ENCODE measurements at regions not wholly inside any gene's neighbourhood (a gene's known extent, or its start where the extent isn't known, plus 50 kb on each side); places are given as distances from the start of the nearest gene placed in this dataset.

GRCh38 chr16:85183564-85183963, 71.3 kb upstream of the CIBAR2 start:
- Mint-ChIP-seq H3K4me3 (no peak overlapping the region), H3K9me3 (peaks cover 27% of the 10 kb centered on the region), H3K4me1 (ENCODE audit: low read depth) (peaks cover 30% of the 10 kb centered on the region), H3K27me3 (ENCODE audit: insufficient read depth) (peaks cover 4% of the 10 kb centered on the region), H3K27ac (no peak overlapping the region), H3K36me3 (ENCODE audit: low read depth) (peaks cover 33% of the 10 kb centered on the region)
- DNase-seq = no peak
- TF ChIP-seq CTCF (IDR thresholded peaks at IDR 0.05) = no peak

- H3K4me3 Mint-ChIP-seq = no peak overlapping the region
- no peak for TF ChIP-seq CTCF (IDR thresholded peaks at IDR 0.05)
- peaks cover 4% of the 10 kb centered on the region for H3K27me3 Mint-ChIP-seq (ENCODE audit: insufficient read depth)
- H3K27ac Mint-ChIP-seq = no peak overlapping the region
- H3K36me3 Mint-ChIP-seq (ENCODE audit: low read depth) = peaks cover 35% of the 10 kb centered on the region
- no peak for DNase-seq
- H3K4me1 Mint-ChIP-seq (ENCODE audit: low read depth) = peaks cover 31% of the 10 kb centered on the region
- H3K9me3 Mint-ChIP-seq = peaks cover 27% of the 10 kb centered on the region
Measured at GRCh38 chr16:85184404-85184803, 72.1 kb upstream of the CIBAR2 start.

GRCh38 chr16:85185303-85186100, 73.2 kb upstream of the CIBAR2 start:
- Mint-ChIP-seq H3K4me1 (ENCODE audit: low read depth) (peaks cover 35% of the 10 kb centered on the region), H3K4me3 (no peak overlapping the region), H3K36me3 (ENCODE audit: low read depth) (peaks cover 42% of the 10 kb centered on the region), H3K9me3 (peaks cover 27% of the 10 kb centered on the region), H3K27ac (no peak overlapping the region; the same call in 1 of the 2 replicates), H3K27me3 (ENCODE audit: insufficient read depth) (peaks cover 4% of the 10 kb centered on the region)
- no peak for DNase-seq
- no peak for TF ChIP-seq CTCF (IDR thresholded peaks at IDR 0.05)

- Mint-ChIP-seq H3K4me1 (ENCODE audit: low read depth) (peaks cover 43% of the 10 kb centered on the region), H3K27ac (peak overlapping the region; percentile 78), H3K27me3 (ENCODE audit: insufficient read depth) (peaks cover 4% of the 10 kb centered on the region), H3K36me3 (ENCODE audit: low read depth) (peaks cover 42% of the 10 kb centered on the region), H3K4me3 (no peak overlapping the region; the same call in none of the 2 replicates), H3K9me3 (peaks cover 27% of the 10 kb centered on the region)
- peak; percentile 71 for DNase-seq
- TF ChIP-seq CTCF (IDR thresholded peaks at IDR 0.05) = no peak
Measured at GRCh38 chr16:85187002-85187401, 74.7 kb upstream of the CIBAR2 start.

- no peak for DNase-seq
- Mint-ChIP-seq H3K27ac (no peak overlapping the region), H3K9me3 (peaks cover 27% of the 10 kb centered on the region), H3K4me1 (ENCODE audit: low read depth) (peaks cover 48% of the 10 kb centered on the region), H3K27me3 (ENCODE audit: insufficient read depth) (peaks cover 4% of the 10 kb centered on the region), H3K36me3 (ENCODE audit: low read depth) (peaks cover 40% of the 10 kb centered on the region), H3K4me3 (no peak overlapping the region)
- no peak for TF ChIP-seq CTCF (IDR thresholded peaks at IDR 0.05)
Measured at GRCh38 chr16:85187447-85187846, 75.2 kb upstream of the CIBAR2 start.
